SK-N-DZ (cell line): ENCODE measurements at regions not wholly inside any gene's neighbourhood (a gene's known extent, or its start where the extent isn't known, plus 50 kb on each side); places are given as distances from the start of the nearest gene placed in this dataset.

ENCODE experiments used
- DNase-seq: peaks from one replicate; pipeline ENCODE4 v3.0.0-alpha.2; 2015; ENCODE audit warnings: low spot score

DNA sequence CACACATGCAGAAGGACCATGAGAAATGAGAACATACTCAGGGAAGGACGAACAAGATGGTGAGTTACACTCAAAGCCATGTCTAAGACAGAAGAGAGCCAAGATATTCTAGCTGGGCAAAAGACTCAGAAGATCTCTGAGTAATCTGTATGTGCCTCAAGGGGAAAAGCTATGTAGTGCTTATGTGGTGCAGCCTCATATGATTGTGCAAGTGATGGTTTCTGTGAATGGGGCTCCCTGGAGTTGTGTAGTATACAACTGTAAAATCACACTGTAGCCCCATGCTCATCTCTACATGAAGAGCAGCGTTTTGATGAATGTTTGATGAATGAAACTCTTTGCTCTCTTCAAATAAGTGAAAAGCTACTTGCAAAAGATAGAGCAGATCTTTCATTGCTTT is 57.5 kb downstream of the OSR1 start:
- no peak for DNase-seq

DNA sequence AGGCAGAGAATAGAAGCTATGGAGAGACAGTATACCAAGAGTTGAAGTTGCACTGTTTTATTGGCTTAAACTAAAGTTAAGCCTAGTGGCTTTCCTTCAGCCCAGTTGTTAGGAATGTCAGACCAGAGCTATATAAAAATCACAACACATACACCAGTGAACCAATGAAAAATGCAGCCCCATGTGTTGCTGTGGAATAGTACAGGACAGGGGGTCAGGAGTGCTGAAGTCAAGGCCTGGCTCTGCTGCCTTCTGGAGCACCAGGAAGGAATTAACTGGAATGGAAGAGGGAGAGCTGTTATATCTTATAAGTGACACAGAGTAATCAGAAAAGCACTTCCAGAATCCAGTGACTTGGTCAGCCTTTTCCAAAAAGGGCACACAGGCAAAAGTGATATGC is 58.9 kb downstream of the OSR1 start:
- no peak for DNase-seq

DNA sequence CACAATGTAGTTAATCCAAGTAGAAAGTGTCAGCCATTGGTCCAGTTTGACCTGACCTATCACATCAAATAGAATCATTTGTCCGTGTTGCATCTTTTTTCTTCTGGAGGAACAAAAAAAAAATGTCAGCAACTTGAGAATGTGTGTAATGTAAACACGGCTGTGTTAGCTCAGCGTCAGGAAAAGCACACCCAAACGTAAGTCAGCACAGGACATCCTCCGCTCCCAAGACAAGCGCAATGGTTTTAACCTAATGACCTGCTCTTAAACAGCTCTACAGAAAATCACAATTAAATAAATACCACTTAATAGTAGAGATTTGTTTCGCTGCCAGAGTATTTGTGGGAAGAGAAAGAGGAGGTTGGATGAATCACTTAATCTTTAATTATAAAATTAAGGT is 59.4 kb downstream of the OSR1 start:
- no peak for DNase-seq

DNA sequence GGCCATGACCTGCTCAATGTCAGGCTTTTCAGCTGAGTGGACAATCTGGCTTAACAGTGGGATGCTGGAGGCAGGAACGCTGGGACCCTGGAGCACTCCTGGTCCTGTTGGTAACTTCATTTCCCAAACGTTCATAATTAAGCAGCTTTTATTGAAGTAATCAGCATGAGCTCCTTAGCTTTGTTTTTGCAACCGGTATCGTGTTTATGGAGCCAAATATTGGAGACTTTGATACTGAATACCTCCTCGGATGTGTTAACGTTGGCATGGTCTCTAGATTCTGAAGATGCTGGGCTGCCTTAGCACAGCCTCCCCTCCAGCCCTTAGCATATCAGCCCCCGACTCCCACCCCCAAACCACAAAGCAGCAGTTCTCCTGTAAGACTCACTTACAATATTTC is 60.7 kb downstream of the OSR1 start:
- DNase-seq: no peak

DNA sequence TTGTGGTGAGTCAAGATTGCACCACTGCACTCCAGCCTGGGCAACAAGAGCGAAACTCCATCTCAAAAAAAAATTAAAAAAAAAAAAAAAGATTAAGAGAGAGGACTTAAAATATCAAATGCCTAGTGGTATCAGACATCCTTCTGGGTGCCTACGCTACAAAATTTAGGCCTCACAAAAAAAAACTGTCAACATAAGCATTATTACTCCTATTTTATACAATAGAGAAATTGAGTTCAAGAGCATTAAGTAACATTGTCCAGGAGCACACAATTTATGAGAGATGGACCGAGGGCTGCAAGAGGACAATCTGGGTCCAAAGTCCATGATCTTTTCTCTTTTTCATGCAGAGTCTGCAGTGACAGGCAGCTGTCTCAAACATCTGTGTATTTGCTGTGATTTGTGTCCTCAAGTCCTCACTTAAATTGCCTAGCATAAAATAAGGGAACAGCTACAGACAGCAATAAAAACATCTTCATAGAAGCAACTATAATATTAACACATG is 62.4 kb downstream of the OSR1 start:
- DNase-seq: no peak

DNA sequence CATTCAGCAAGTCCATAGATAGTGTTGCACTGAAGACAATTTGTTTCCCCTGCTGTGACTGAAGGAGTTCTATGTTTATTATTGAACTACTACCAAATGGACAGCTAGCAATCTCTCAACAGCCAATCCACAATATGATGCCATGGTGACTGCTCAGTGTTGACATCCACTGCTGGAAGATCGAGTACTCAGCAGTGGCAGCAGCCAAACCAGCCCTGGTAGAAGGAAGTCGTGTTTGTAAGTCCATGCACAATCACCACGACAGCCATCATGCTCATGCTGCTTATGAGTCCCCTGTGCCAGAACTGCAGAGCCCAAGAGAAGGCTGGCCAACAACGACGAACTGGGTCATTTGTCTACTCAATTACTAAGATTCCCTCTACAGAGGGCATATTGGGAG is 66.4 kb downstream of the OSR1 start:
- no peak for DNase-seq

DNA sequence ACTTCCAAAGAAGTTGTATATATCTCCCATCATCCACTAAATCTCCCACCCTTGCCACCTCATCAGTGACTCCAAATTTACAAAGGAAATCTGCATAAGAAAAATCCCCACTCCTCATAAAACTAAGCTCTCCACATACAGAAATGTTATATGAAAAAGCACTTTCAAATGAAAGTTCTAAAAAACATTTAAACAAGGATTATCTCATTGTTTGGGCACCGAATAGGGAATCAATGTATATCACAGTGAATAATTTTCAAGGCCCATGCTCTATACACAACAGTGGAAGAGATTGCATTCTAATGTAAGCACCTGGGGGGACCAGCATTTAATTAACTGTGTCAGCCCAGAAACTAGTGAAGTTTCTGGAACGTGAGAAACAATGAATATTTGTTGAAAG is 70.1 kb downstream of the OSR1 start:
- DNase-seq: no peak

DNA sequence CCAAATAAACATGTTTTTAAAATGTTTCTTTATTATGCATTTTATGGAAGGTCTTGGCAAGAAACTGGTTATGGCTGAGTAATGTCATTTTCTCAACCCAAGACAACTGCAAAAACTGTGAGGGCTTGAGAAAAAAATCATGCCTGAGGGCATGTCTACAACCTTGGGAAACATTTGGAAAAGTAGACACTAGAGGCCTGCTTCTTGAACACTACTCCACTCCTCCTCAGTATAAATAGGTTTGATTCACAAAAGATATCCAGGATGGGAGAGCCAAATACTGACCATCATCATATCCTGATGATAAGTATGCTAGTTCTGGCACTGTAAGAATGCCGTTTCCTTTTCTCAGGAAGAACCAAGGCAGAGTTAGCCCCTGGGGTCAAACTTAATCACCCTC is 71.1 kb downstream of the OSR1 start:
- no peak for DNase-seq

DNA sequence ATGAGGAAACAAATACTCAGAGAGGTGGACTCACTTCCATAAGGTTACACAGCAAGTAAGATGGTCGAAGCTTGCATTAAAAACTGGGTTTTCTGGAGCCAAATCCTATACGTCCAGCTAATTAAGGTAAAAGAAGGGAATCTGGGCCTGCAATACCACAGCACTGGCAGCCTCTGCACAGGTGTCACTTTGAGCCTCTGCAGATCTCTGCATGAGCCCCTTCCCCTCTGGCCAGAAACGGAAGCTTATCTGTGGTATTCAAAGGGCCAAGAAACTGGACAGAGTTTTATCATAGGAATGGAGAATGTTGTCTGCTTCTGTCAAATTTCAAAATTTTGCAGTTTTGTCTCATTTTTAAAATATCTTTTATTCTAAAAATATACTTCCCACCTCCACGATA is 76.1 kb downstream of the OSR1 start:
- peak; percentile 3 for DNase-seq

DNA sequence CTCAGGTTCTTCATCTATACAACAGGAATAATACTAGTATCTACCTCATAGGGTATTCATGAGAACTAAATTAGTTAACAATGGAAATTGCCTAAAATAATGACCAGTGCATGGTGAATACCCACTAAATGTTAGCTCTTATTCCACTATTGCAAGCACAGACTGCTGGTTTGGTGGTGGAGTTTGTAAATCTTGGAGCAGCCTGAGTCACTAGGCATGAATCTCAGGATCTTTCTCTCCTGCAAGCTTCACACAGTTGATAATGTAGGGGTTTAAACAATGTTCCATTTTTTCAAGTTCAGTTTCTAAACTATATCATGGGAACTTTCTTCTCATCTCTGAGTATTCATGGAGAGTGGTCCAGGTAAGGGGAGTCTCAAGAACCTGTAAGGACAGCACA is 84.0 kb downstream of the OSR1 start:
- no peak for DNase-seq

DNA sequence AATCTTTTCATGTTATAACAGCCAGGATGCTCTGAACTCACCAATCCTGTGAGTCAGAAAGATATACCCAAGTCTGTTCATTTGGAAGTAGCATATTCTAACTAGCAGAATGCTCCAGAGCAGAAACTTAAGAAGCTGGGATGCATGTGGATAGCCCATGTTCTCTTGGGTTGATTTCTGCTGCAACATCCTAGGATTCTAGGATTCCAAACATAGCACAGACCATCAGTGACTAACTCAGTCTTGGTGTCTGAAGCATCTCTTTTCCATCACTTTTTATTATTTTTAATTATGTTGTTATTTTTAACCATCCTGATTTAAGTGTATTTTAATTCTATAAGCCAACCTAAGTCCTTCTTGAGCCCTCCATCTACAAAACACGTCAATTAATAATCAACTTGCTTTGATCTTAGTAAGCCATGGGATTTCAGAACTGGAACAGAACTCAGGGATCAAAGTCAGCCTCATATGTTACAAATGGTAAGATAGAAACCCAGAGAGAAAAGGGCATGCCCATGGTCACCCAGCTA is 85.4 kb downstream of the OSR1 start:
- DNase-seq: no peak

DNA sequence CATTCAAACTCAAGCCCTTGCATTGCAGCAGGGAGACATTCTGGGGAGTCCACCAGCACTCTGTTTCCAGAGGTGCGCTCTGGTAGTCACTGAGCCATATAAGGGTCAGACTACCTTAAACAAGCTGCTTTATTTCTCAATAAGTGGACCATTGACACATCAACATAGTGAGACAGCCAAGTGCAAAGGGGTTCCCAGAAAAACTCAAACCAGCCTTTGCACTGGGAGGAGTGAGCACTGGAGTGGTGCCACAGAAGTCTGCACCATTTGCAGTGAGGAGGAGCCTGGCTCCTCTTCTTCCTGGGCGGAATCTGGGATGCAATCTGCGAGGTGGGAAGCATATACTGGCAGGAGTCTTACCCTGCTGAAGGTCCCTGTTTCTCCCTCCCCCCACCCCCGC is 86.4 kb downstream of the OSR1 start:
- DNase-seq: no peak

DNA sequence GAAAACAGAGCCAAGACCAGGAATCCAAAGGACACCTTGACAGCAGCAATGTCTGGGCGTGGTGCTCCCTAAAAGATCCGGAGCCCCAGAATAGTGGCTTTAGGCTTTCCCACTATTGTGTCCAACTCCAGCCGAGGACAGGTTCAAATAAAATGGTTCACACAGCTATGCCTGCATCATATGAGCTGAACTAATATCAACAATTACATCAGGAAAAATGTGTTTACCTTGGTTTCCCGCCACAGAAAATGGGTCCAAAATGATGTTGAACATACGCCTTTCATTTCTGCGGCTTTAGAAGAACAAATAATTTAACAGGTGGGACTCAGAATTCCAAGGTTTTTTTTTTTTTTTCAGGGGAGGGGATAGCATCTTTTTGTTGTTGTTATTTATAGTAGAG is 93.6 kb downstream of the OSR1 start:
- DNase-seq: no peak

DNA sequence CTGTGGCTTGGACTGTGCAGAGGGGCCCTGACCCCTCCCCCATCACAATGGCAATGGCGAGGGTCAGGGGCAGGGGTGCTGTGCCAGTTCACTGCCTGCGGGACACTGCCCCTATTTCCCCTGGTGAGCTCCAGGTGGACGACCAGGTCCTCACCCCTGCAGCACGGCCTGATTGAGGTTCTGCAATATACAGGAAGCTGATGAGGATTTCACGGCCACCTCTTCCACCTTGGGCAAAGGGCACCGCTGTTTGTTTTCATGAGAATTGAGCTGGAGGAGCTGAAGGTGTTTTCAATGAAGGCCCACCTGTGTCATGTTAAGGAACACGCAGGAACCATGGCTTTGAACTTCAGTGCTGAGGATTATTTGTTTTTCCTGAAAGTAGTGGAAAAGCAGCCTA is 96.3 kb downstream of the OSR1 start:
- no peak for DNase-seq

DNA sequence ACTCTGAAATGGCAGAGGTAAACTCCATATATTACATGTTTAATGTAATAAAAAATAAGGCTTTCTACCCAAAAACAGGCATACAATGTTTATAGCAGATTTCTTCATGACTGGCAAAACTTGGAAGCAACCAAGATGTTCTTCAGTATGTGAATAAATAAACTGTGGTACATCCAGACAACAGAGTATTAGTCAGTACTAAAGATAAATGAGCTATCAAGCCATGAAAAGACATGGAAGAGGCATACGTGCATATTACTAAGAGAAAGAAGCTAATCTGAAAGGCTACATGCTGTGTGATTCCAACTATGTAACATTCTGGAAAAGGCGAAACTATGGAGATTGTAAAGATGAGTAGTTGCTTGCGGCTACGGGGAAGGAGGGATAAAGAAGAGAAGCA is 97.4 kb downstream of the OSR1 start:
- no peak for DNase-seq

DNA sequence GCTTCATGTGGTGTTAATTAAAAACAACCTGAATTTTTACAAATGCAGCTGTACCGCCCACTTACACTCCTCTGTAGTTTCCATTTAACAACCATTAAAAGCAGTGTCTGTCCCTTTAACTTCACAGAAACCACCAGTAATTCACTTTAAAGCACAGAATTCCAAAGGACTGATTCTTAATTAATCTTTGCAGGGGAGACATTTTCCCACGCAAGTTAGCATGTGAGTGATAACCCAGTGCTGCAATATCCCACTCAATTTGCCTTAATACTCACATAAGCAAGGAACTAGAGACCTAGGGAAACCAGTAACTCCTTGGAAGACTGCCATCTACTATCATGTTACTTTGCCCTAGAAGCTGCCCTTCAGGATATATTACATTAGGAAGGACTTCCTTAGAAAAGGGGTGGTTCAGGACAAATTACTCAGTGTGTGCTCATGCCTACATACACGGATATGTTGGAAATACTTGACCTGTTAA is 102.3 kb downstream of the OSR1 start:
- DNase-seq: no peak

DNA sequence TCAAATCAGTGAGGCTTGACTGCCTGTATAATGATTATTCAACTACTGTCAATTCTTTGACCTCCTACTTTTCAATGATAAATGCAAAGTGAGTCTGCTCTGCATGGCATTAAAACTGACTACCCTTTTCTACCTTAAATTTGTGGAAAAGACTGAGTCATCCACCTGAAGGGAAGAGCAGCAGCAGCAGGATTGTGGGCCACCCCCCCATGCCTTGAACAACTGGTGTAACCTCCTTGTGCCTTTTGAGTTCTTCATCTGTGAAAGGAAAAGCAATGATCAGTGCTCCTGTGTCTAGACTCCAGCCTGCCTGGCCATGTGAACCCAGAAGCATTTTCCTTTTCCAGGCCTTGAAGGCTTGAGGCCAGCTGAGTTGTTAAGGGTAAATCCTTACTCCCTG is 102.9 kb downstream of the OSR1 start:
- no peak for DNase-seq

DNA sequence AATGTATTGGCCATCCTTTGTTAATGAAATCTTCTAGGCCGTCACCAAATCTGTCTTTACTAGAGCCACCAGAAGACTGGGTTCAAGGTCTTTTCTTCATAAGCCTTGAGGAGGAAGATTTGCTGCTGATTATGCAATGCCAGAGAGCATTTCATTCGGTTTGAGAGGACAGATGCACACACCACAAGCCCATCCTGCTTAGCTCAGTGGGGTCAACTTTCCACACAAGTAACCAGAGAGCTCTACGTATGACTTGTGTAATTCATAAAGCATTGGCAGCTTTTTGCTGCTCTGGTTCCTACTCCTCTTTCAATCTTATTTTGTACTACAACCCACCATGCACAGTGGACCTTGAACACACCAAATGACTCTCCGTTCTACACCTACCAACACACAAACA is 106.9 kb downstream of the OSR1 start:
- no peak for DNase-seq

DNA sequence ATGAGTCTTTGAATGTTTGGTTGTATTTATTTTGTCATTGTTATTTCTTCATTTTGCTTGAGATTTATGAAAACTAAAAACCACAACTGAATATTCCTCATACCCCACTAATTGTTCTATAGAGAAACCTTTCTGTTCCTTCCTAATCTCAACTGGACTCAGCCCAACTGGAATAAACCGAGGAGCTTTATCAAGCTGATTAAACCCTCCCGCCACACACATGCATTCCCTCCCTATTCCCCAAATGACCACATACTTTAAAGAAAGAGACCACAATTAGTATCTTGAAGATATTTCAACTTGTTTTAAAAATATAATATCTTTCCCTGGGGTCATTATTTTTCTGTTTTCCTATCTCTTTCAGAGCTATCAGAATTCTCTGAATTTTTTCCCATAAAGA is 107.5 kb downstream of the OSR1 start:
- DNase-seq: no peak

DNA sequence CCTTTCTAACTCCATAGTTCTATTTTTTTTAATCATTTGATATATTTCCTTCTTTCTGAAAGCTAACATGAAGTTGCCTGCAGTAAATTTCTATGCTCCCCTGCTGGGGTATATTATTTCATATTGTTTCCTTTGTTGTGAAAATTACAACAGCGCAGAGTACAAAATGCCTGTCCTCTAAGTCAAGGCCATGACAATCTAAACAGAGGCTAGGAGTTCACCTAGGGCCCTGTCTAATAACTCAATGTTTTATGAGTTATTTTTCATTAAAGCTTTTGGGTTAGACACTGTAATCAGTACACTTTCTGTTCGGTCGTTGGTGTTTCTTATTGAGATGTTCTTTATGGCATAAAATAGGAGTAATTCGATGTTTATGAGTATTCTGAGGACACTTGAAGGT is 111.2 kb downstream of the OSR1 start:
- no peak for DNase-seq

DNA sequence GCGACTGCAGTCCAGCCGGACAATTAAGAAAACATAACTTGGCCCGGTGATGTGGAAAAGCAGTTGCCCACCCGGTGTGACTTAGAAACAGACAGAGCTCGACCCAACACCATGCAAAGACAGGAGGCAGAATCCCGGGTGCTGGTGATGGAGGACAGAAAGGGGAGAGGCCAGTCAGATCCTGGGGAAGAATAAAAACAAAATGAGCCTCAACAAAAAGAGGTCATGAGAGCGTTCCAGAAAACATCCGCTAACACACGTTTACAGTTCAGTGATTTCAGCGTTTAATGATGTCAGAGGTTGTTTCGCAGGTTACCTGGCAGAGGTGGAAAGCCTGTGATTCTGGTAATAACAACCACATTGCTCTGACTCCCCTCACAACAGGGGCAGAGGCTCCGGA is 111.9 kb downstream of the OSR1 start:
- DNase-seq: no peak

DNA sequence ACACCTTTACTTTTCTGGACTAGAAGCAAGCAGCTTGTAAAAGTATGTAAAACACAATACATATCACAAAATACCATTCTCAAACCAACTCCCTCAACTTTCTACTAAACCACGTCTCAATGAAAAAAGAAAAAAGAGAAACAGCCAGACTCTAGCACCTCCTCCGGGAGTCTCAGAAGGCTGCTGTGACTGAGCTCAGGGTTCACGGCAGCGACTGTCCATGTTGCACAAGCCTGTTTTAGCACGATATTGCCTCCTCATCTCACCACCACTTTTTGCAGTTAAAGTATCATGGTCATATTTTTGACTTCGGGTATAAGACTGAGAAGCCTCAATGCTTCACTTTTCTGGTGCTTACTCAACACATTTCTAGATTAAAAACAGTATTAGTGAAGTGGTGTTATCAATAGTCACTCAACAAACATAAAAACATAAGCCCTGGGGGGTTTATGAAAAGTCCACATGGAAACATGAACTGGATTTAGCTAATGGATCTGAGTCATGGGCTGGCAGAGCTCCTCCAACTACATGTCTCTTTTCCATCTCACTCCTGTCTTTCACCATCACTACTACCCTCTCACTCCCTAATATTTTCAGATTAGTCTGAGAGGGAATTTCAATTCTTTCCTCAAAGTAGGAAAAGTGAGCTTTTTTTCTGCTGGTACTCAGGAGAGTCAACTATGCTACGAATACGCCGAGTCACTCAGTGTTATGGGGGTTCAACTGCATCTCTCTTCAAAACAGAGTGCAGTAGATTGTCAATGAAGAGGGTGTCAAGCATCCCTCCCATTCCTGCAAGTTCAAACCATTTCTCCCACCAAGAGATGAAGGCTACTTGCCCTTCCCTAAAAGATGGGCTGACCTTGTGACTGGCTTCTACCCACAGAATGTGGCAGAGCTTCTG is 113.7 kb downstream of the OSR1 start:
- DNase-seq: no peak

DNA sequence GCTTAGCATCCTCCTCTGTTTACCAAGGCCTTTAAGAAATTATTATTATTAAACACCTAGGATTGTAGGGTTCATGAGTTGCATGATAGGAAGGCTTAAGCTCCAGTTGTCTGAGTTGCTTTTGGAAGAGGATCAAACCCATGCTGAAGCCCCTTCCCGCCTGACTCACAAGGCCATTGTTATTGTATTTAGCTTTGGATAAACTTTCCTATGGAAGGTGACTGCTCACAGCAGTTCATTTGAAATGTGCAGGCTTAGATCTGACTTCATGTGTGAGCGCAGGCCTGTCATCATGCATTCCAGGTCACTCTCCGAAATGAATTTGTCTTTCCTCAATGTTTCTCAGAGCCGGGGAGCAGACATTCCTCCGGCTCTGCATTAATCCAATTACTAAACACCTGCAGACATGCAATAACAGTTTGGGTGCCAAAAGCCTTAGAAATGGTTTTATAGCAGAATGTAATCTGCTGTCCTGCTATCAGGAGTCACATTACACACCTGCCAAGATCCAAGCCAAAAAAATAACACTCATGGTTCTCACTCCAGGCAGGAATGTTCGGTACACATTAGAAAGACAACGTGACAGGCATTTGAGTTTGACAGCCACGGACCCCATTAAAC is 119.9 kb downstream of the OSR1 start:
- DNase-seq: no peak
